ENCODE measurements at regions not wholly inside any gene's neighbourhood (a gene's known extent, or its start where the extent isn't known, plus 50 kb on each side); places are given as distances from the start of the nearest gene placed in this dataset.

DNA sequence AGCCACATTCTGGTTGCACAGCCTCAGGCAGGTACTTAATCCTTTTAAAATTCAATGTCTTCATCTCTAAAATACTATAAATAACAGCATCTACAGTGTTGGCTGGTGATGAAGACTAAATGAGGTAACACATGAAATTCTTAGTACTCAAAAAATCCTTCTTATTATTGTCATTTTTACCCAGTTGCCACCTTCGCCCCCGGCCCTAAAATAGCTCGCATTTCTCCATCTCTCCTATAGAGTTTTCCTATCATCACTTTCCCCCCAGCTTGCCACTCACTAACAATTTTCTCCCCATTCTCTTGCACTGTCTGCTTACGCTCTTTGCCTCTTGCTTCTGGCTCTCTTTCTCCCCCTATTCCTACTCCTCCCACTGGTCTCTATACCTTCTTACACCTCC is 59.9 kb upstream of the MARCHF10 start:
- H3K27me3 Mint-ChIP-seq, result peaks cover 34% of the 10 kb centered on the region
- ATAC-seq, result no peak

DNA sequence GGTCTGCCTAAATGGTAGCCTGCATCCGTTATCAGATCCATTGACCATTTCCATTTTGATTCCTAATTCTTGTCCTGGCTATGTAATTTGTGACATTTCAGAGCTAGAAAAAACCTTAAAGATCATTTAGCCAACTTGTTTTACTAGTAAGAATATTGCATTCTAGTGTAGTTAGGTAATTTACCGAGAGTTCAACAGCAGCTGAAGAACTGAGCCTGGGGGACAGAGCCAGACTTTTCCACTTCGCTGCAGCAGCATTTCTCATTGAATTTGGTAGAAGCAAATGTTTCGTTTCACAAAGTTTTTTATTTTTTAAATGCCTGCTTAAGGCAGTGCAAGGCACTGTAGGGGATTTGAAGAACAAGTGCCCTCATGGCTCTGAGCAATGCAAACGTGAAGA is 59.2 kb upstream of the MARCHF10 start:
- Mint-ChIP-seq H3K4me1 (no peaks in the 10 kb centered on the region), H3K27me3 (peaks cover 34% of the 10 kb centered on the region), H3K4me3 (no peak overlapping the region), H3K36me3 (no peaks in the 10 kb centered on the region), H3K27ac (no peak overlapping the region), H3K9me3 (peaks cover 3% of the 10 kb centered on the region)
- ATAC-seq, result no peak

More for the DNA sequence above, 59.9 kb upstream of the MARCHF10 start:
- H3K4me1 Mint-ChIP-seq, result no peaks in the 10 kb centered on the region
- H3K27ac Mint-ChIP-seq, result no peak overlapping the region
- H3K4me3 Mint-ChIP-seq, result no peak overlapping the region
- no peaks in the 10 kb centered on the region for H3K36me3 Mint-ChIP-seq
- H3K9me3 Mint-ChIP-seq, result peaks cover 3% of the 10 kb centered on the region

DNA sequence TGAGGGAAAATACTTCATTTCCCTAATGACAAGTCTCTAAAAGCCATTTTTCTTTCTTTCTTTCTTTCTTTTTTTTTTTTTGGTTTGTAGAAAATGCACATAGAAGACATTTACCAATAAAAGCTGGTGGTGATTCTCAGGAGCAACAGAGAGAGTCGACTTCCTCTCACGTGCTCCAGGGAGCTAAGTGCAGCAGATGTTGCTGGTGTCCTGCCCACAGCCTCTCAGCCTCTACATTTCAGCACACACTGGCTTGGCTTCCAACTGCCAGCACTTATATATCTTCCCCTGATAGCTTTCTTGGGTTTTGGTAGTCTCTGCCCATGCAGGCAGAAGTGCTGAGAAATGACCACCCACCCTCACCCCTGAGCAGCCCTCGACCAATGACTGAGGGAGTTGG is 58.4 kb upstream of the MARCHF10 start:
- Mint-ChIP-seq H3K27me3 (peaks cover 34% of the 10 kb centered on the region), H3K4me1 (no peaks in the 10 kb centered on the region), H3K9me3 (peaks cover 3% of the 10 kb centered on the region), H3K36me3 (no peaks in the 10 kb centered on the region), H3K27ac (no peak overlapping the region), H3K4me3 (no peak overlapping the region)
- ATAC-seq, result no peak

DNA sequence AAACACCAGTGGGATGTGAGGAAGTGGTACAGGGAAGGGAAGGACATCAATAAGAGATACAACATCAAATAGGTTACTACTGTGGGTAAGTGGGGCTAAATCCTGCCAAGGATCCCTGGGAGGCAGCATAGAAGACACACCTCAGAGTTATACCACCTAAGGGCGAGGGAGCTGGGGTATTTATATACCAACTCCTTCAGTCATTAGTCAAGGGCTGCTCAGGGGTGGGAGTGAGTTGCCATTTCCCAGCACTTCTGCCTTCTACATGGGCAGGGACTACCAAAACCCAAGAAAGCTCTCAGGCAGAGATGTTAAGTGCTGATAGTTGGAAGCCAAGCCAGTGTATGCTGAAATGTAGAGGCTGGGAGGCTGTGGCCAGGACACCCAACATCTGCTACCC is 57.5 kb upstream of the MARCHF10 start:
- no peak overlapping the region for H3K27ac Mint-ChIP-seq
- H3K4me1 Mint-ChIP-seq, result no peaks in the 10 kb centered on the region
- no peaks in the 10 kb centered on the region for H3K36me3 Mint-ChIP-seq
- no peak for ATAC-seq
- H3K27me3 Mint-ChIP-seq, result peaks cover 34% of the 10 kb centered on the region
- H3K9me3 Mint-ChIP-seq, result peaks cover 3% of the 10 kb centered on the region
- no peak overlapping the region for H3K4me3 Mint-ChIP-seq

DNA sequence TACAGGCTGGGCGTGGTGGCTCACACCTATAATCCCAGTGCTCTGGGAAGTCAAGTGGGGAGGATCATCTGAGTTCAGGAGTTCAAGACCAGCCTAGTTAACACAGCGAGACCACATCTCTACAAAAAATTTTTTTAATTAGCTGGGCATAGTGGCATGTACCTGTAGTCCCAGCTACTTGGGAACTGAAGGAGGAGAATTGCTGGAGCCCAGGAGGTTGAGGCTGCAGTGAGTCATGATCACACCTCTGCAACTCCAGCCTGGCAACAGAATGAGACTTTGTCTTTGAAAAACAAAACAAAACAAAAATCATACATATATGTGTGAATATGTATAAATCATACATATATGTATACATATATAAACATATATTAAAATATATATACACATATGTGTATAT is 54.1 kb upstream of the MARCHF10 start:
- no peak overlapping the region for H3K4me3 Mint-ChIP-seq
- no peak for ATAC-seq
- H3K4me1 Mint-ChIP-seq, result no peaks in the 10 kb centered on the region
- H3K27ac Mint-ChIP-seq, result no peak overlapping the region
- H3K27me3 Mint-ChIP-seq, result peaks cover 9% of the 10 kb centered on the region
- H3K36me3 Mint-ChIP-seq, result no peaks in the 10 kb centered on the region
- H3K9me3 Mint-ChIP-seq, result peaks cover 3% of the 10 kb centered on the region

DNA sequence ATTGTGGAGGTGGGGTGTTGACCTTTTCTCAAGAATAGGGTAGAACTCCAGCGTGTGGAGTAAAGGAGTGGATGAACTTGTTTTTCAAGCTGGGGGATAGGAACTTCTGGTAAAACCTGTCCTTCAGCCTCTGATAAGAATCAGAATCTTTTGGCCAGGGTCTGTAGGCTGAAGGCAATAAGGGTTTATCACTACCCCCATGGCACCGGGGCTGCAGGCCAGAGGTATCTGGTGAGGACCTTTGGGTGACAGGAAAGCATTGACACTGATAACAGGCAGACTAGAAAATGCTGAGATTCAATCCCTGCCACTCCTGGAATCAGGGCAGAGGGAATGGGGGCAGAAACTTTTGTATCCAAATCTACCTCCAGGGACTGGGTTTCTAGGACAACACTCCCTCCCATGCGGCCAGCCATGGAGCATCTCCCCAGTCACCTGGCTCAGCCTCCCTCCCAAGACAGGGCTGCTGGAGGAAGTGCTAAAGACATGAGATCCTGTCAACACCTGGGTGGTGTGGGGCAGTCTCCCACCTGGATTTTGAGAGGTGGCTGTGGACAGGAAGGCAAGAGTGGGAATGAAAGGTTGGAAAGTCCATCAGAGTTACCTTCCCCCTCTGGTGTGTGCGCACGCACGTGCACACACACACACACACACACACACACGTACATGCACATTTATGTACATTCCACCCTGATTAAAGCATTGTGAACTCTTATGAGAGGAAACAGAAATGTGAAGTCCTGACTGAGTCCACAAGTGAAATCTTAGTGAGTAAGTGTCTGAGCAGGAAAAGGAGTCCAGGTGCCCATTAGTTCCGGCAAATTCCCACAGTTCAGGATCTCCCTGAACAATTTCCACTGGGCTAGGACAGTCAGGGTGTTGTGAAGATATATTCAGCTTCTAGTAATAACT is 53.1 kb upstream of the MARCHF10 start:
- no peaks in the 10 kb centered on the region for H3K36me3 Mint-ChIP-seq
- no peaks in the 10 kb centered on the region for H3K4me1 Mint-ChIP-seq
- peaks cover 3% of the 10 kb centered on the region for H3K9me3 Mint-ChIP-seq
- H3K4me3 Mint-ChIP-seq, result no peak overlapping the region
- H3K27ac Mint-ChIP-seq, result no peak overlapping the region
- no peaks in the 10 kb centered on the region for H3K27me3 Mint-ChIP-seq
- no peak for ATAC-seq

DNA sequence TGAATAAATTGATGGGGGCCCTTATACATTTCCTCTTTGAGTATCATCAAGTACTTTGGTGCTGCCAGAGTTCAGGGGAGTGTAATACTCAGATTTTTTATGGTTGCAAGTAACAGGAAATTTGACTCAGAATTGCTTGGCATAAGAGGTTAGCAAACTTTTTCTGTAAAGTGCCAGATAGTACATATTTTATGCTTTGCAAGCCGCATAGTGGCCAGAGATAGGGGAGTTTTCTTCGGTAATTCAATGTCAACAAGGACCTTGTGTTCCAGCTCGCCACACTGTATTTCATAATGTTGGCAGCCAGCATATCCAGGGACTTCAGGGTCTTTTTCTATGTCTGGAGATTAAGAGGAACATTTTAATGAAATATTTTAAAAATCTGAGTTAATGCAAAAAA is 51.0 kb upstream of the MARCHF10 start:
- no peak overlapping the region for H3K4me3 Mint-ChIP-seq
- no peaks in the 10 kb centered on the region for H3K9me3 Mint-ChIP-seq
- no peak overlapping the region for H3K27ac Mint-ChIP-seq
- no peak for ATAC-seq
- no peaks in the 10 kb centered on the region for H3K36me3 Mint-ChIP-seq
- H3K27me3 Mint-ChIP-seq, result no peaks in the 10 kb centered on the region
- no peaks in the 10 kb centered on the region for H3K4me1 Mint-ChIP-seq

Measured in stimulated activated memory B cell treated with anti-CD40 and anti-IgM and Interleukin-4, amounts not matched to agents 10 μg/mL and 1 μg/mL and 100 μg/mL, for 72 hours (primary cell).